Ammon's horn (tissue), 1 donor: ENCODE measurements at regions not wholly inside any gene's neighbourhood (a gene's known extent, or its start where the extent isn't known, plus 50 kb on each side); places are given as distances from the start of the nearest gene placed in this dataset.

ENCODE experiments used
- DNase-seq: peaks from one replicate; pipeline ENCODE4 v3.0.0-alpha.2; 2016; ENCODE audit warnings: low spot score

GRCh38 chr11:32267679-32268187, 167.6 kb downstream of the WT1 start:
- no peak for DNase-seq

- no peak for DNase-seq
These were observed 161.4 kb downstream of the WT1 start for GRCh38 chr11:32273931-32274330.

- no peak for DNase-seq
These were observed 155.7 kb downstream of the WT1 start for GRCh38 chr11:32279672-32280071.

GRCh38 chr11:32280339-32280738, 155.0 kb downstream of the WT1 start:
- DNase-seq: no peak

- DNase-seq: no peak
These were observed 147.1 kb downstream of the WT1 start for GRCh38 chr11:32288276-32288675.

- no peak for DNase-seq
These were observed 145.6 kb downstream of the WT1 start for GRCh38 chr11:32289701-32290100.

GRCh38 chr11:32290783-32291182, 144.6 kb downstream of the WT1 start:
- peak; percentile 89 for DNase-seq

- DNase-seq: peak; percentile 75
These were observed 137.7 kb downstream of the WT1 start for GRCh38 chr11:32297611-32298011.

- no peak for DNase-seq
These were observed 132.5 kb downstream of the WT1 start for GRCh38 chr11:32302826-32303225.

GRCh38 chr11:32304521-32304920, 130.8 kb downstream of the WT1 start:
- DNase-seq: no peak

GRCh38 chr11:32305460-32305859, 129.9 kb downstream of the WT1 start:
- no peak for DNase-seq

- no peak for DNase-seq
These were observed 127.9 kb downstream of the WT1 start for GRCh38 chr11:32307471-32307870.

- DNase-seq: no peak
These were observed 127.4 kb downstream of the WT1 start for GRCh38 chr11:32307913-32308312.

GRCh38 chr11:32309530-32310213, 125.7 kb downstream of the WT1 start:
- DNase-seq: no peak

- no peak for DNase-seq
These were observed 125.1 kb downstream of the WT1 start for GRCh38 chr11:32310214-32310601.

GRCh38 chr11:32311346-32312065, 123.8 kb downstream of the WT1 start:
- no peak for DNase-seq

- DNase-seq: no peak
These were observed 123.0 kb downstream of the WT1 start for GRCh38 chr11:32312206-32312817.

- no peak for DNase-seq
These were observed 122.4 kb downstream of the WT1 start for GRCh38 chr11:32312865-32313403.

GRCh38 chr11:32313477-32313876, 121.9 kb downstream of the WT1 start:
- no peak for DNase-seq

GRCh38 chr11:32315121-32315520, 120.2 kb downstream of the WT1 start:
- DNase-seq: no peak

- DNase-seq: no peak
These were observed 119.1 kb downstream of the WT1 start for GRCh38 chr11:32316232-32316631.

- DNase-seq: no peak
These were observed 118.3 kb downstream of the WT1 start for GRCh38 chr11:32316858-32317642.
